ENCODE measurements at regions not wholly inside any gene's neighbourhood (a gene's known extent, or its start where the extent isn't known, plus 50 kb on each side); places are given as distances from the start of the nearest gene placed in this dataset.
A peak's percentile ranks its signal among the peaks of the same experiment; 100 is the strongest.

DNA sequence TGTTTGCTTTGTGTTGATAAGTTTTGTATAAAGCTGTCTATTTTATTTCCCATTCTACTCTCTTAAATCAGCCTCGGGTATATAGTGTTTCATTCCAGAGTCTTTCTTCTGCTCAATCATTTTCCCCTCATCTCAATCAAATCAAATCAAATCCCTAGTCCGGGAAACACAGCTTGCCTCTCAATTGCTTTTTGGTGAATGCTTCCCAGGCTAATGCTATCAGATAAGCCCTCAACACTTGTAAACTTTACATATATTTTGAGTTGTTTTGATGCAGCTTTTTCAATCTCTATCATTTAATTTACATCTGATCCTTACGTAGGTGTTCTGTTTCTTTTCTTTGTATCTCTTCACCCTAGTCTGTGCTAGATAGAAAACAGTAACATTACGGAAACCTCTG, 416.7 kb upstream of the PDE3A start:
- no peak for DNase-seq (ENCODE audit: low read depth in 2 of 2)

DNA sequence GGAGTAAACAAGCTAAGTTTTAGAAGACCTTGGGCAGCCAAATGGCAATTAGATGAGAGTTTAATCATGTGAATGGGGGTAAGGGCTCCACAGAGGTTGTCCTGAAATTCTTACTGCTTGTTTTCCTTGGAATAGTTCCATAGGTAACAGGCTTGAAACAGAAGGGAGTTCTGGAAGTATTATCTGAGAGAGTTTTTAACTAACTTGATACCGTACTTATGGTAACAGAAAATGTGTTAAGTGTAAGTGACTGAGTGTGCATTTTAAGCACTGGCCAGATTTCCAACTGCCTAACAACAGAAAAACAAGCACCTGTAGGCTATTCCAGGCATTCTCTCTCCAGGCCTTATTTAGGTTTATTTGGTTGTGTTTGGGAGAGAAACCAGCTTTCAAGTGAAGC, 414.6 kb upstream of the PDE3A start:
- DNase-seq (ENCODE audit: low read depth in 2 of 2) = no peak

DNA sequence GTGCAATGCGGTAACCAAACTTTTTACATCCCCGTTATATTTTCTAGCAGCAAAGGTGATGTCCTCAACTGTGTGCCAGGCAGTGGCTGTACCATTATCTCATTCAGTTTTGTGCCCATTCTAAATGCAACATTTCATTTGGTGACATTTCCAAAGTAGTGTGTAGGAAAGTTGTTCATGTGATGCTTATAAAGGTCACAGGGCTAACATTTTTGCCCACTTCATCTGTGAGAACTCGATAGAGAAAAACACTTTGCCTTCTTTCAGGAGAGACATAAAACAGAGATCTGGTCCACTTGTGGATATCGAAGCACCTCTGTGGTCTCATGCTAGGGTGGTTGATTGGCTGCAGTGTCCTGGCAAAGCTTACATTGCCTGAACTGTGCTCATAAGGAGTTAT, 414.2 kb upstream of the PDE3A start:
- DNase-seq (ENCODE audit: low read depth in 2 of 2) = no peak

DNA sequence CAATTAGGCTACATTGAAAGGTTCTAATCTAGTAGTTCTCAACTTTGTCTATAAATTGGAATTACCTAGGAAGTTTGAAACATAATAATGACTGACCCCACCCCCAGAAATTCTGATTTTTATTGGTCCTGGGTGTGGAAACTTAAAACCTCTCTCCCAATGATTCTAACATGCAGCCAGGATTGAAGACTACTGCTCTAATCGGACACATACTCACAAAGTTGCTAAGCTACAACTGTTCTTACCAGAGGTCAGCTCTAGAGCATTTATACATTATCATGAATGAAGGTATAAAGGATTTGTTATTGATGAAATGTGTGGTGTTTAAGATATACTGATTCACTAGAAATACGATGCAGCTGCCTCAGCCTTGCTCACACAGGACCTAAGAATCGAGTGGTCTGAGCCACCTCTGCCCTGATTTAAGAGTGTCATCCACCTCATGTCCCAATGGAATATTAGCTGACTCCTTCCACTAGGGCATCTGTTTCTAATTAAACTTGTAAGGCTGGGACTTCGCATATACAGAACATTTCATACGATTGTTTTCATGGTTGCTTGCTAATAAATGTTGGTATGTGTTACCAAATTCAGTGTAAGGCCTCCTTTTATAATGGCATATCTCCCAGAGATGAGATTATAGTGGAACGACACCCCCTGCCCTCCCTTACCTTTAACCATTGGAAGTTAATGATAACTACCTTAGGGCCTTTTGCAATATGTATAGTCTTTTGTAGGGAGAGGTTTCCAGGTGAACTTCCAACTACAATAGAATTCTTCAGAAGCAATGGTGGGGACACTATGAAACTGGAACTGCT, 410.8 kb upstream of the PDE3A start:
- no peak for DNase-seq (ENCODE audit: low read depth in 2 of 2)

DNA sequence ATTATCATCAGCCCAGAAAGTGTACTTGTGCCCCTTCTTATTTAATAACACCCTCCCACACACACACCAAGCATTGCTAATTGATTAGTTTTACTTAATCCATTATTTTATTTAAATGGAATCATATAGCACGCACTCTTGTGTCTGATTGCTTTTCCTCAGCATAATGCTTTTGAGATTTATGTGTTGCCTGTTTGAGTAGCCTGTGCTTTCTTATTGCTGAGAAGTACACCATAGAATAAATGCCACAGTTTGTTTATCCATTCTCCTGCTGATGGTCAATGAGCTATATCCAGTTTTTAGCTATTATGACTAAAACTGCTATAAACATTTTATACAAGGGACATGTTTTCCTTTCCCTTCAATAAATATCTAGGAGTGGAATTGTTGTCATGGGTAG, 409.9 kb upstream of the PDE3A start:
- no peak for DNase-seq (ENCODE audit: low read depth in 2 of 2)

DNA sequence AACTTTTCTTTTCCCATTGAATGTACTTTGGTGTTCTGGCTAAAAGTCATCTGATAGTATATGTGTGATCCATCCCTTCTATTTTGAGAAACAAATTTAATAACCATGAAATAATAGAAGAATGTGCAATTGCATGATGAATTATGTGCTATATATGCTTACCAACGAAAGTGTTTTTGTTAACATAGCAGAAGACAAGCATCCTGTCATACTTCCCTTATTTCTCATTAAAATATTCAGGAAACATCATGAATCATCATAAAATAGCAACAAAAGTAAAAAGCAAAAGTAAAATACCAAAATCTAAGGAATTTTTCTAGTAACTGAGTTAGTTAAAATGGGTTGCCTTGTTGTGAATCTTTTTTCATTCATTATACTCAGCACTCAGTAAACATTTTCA, 409.0 kb upstream of the PDE3A start:
- no peak for DNase-seq (ENCODE audit: low read depth in 2 of 2)

DNA sequence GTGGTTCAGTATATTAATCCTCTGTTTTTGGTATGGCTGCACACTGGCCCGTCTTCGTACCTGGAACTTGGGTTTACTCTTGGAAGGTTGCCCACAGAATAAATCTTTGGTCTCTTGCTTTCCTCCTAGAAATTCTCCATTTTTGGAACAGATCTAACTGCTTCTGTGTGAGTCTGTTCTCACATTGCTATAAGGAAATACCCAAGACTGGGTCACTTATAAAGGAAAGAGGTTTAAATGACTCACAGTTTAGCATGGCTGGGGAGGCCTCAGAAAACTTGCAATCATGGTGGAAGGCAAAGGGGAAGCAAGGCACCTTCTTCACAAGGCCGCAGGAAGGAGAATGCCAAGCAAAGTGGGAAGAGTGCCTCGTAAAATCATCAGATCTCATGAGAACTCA, 407.8 kb upstream of the PDE3A start:
- DNase-seq (ENCODE audit: low read depth in 2 of 2) = no peak

DNA sequence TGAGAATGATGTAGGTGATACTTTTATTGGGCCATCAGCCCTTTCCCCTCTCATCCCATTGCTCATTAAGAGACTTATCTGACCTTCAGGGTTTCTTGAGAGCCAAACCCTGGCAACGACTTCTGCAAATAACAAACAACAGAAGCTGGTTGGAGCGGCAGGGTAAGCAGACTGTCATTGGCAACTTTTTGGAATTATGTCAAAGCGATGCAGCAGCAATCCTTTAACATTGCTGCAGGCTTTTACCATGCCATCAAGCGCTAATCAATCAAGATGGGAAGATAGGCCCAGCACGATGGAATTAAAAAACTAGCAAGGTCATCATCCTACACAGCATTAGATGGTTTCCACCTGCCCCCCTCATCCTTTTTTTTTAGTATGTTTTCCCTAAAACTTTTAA, 406.1 kb upstream of the PDE3A start:
- DNase-seq (ENCODE audit: low read depth in 2 of 2) = no peak

DNA sequence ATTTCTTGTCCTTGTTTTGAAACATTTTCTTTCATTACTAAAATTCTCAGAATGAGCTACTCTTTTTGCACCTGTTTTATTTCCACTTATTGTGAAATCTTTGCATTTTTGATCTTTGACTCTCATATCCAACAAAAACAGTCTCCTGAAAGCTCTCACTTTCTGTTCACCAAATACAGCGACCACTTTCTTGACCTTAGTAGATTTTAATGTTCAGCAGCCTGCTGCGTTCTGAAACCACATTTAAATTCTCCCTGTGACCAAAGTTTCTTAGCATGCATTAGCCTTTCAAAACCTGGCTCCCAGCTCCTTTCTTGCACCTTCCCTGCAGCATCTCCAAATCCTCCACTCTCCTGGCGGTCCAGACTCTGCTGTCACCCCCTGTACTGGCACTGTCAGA, 404.4 kb upstream of the PDE3A start:
- no peak for DNase-seq (ENCODE audit: low read depth in 2 of 2)

DNA sequence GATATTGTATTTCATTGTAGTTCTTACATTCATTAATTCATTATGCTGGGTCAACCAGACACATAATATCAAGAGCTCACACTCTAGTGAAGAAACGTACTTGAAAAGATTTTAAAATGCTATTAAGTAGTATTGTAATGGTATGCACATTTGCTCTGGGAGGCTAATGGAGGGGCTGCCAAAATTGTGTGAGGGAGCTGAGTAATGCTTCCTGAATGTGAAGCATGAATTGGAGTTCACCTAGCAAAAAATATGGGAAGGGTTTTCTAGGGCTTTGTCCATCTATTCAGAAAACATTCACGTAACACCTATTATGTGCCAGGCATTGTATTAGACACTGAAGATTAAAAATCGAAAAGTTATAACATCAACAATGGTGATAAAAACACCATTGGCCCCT, 403.8 kb upstream of the PDE3A start:
- no peak for DNase-seq (ENCODE audit: low read depth in 2 of 2)

DNA sequence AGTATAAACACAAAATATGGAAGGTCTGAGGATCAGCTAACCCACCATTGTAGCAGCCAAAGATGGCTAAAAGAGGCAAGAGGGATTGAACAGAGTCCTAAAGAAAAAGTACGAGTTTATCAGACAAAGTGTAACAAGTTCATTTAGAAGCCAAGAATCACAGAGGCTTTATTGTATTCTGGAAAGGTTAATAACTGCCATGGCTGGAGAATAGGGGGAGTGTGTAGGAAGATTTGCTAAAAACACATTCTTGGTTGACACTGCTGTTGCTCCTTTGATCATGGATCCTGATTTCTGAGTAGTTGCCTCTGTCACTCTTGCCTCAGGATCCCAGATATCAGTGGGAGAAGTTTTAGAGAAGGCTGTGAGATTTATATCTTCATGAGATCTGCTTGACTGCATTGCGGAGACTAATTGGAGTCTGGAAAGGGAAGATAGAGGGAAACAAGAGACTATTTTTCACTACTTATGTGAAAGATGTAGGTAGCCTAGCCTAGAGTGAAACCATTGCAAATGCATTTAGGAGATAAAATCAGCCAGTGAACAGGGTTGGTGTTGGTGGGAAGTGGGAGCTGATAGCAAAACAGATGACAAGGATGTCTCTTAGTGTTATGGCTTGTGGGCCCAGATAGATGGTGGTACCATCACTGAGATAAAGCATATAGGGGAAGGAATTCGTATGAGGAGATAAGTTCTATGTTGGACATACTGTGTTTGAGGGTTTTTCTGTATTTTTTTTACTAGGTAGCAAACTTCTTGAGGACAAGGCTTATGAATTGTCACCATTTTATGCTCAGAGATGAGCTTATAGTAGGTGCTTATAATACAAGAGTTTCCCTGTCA, 402.9 kb upstream of the PDE3A start:
- no peak for DNase-seq (ENCODE audit: low read depth in 2 of 2)

DNA sequence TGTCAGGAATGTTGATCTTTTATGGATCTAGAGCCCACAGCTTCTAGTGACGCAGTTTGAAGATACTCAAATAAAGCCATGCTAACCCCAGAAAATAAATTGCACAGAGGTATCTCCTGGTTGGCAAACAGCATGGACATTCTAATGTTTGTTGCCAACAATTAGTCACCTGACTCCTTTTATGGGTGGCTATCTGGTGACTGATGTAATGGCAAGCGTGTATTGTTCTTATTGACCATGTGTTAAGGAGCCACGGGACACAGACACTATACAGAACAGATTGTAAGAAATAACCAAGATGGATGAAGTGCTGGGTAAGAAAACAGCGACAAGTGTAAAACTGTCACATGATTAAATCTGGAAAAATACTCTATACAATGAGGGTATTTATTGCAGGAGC, 401.3 kb upstream of the PDE3A start:
- DNase-seq (ENCODE audit: low read depth in 2 of 2) = no peak

DNA sequence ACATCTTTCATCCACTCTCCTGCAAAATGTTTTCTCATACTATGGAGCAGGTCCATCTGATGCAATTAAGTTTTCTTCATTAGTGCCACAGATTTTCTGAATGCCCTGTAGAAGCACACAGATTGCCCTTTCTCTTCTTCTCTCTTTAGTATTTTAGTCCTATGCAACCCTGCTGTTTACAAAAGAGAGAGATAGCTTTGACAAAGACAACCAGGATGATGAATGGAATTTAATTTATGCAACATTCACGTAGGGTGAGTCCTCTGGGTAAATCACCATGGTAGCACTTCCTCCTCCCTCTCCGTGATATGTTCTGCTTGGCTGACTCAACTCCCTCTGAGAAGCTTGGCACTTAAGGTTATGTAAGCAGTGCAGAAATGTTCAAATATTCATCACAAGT, 400.9 kb upstream of the PDE3A start:
- DNase-seq (ENCODE audit: low read depth in 2 of 2) = no peak

DNA sequence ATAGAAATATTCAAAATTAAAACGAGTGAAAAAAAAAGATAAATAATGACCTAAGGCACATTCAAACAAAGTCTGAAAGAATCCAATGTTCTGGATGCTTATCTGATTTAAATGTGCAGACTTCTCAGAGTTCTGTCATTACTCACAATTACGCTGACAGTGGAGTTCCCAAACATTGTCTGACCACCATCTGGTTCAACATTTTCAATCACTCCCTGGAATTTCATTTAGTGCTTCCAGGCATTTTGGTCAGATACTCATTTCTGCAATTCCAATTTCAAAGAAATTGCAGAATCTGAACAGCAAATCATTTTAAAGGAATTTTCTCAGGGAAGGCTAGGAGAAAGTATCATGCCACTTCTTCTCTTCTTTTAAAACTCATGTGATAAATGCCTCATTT, 398.2 kb upstream of the PDE3A start:
- no peak for DNase-seq (ENCODE audit: low read depth in 2 of 2)

DNA sequence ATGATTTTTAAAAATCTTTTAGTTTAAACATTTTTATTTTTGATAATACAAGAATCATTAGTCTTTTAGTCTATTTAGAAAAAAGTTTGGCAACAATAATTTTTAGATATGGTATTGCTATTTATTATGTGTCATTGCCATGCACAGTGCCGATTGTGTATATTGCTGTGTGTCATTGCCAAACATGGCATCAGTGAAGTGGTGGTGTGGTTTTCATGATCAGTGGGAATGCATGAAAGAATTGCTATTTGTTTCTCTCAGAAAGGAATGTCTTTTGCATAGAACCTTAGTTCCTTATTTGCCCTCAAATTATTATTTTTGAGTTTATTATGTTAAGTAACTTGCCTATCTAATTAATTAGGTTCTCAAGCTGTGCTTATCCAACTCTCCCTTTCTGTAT, 397.5 kb upstream of the PDE3A start:
- no peak for DNase-seq (ENCODE audit: low read depth in 2 of 2)

DNA sequence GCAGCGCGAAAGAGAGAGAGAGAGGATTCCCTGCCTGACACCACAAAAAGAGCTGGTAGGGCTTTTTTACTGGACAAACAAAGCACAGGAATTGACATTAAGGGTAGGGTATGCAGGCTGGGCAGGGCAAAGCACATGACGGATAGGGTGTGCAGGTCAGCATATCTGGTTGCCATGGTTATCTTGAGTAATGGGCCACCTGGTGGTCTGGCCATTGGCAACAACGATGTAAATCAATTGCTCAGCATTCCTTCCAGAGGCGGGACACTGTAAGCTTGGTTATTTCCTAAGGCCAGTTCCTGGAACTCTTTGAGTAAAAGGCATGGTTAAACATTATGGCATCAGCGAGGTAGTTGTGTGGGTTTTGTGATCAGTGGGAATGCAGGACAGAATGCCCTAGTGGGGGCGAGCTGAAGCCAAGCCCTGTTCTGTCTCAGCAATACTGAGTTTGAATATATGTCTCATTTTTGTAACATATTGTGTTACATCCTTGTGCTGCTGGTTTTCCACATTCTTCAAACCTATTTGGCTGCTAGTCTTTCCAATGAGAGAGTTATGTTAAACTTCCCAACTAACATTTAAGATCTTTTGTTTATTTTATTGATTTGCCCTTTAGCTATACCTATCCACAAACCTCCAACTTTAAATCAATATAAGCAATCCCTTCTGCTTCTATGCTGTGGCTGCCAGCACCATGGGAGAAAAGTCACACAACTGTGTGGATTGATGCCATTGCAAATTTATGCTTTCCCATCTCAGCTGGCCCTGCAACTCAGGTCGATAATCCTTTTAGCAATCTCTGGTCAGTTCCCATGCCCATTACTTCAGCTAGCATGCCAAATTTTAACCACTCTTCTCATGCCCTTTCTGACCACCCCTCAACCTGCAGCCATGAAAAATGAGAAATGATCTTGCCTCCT, 396.7 kb upstream of the PDE3A start:
- no peak for DNase-seq (ENCODE audit: low read depth in 2 of 2)

DNA sequence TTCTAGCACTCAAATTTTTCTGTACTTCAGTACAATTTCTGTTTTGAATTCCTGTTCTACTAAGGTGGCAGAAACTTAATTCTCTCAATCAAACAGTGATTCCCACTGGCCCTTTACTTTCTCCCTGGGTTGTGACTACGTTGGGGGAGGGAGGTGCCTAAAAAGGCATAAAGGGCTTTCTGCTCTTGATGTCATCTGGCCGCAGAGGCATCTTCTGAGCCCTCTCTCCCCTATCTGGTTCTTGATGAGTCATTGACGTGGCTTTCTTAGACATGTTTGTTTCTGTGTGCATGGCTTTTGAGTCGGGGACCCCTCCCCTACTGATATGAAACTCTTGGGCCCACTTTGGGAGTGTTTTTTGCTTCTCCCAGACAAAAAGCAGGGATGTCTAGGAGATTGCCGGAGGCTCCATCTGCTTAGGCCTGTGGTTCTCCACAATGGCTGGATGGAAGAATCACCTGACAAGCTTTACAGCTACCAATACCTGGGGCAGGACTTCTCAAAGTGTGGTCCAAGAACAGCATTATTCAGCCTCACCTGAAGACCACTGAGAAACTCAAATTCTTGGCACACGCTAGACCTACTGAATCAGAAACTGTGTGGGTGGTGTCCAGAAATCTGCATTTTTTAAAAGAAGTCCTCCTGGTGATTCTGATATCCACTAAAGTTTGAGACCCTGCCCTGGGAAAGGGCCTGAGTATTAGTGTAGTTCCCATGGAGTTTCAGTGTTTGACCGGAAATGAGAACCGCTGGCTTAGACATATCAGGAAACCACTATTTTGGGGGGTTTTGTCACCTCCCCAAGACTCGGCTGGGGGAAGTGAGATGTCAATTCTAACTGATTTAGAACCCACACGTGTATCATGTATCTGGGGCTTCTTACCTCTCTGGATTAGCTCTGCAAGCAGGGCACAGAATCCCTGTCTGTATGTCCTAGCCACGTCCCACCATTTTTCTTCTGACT, 395.7 kb upstream of the PDE3A start:
- peak in 1 of 2 donors; percentile 1 for DNase-seq (ENCODE audit: low read depth in 2 of 2)

DNA sequence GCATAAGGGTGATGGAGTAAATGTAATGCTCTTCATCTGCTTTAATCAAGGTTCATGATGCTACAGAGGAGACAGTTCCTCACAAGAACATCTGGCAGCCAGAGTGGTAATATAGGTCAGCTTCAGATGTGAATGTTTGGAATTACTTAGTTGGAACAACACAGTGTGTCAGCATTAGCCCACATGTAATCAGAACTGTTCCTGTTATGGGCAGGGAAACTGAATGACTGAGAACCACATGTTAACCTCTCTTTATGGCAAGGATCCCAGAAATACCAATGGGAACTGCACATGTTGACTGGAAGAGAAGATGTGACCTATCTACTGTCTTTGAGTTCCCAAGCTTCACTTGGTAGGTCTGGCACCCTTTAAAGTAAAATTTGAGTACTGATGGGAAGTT, 390.1 kb upstream of the PDE3A start:
- DNase-seq (ENCODE audit: low read depth in 2 of 2) = no peak

DNA sequence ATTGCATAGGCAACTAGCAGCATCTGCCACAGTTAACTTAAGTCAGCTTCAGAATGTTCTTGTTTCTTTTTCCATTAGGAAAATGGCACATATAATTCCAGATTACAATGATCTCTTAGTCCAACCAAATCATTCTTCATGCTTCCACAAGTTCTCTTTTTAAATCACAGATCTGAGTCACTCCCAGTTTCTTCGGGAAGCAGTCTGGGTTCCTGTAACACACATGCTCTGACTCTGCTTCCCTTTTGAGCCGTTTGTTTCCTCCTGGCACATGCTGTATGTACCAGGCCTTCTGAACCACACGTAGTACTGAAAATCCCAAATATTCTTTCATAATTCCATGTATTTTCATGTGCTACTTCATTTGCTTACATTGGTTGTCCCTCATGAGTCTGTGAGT, 388.8 kb upstream of the PDE3A start:
- no peak for DNase-seq (ENCODE audit: low read depth in 2 of 2)

DNA sequence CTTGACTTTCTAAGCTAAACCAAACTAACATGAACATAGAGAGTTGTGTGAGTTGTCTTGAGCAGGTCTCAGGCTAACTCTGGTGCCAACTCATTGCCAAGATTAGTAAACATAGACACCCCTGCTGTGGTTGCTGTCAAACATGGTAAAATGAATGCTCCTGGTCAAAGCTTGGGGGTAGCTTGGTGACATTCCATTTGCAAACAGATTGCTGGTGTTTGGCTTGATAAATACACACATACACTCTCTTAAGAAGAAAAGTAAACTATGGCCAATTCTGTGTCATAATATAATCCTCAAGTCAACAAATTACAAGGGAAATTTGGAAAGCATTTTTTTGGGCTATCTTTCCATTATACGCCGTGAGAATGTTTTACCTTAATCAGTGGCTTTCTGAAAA, 386.4 kb upstream of the PDE3A start:
- no peak for DNase-seq (ENCODE audit: low read depth in 2 of 2)

DNA sequence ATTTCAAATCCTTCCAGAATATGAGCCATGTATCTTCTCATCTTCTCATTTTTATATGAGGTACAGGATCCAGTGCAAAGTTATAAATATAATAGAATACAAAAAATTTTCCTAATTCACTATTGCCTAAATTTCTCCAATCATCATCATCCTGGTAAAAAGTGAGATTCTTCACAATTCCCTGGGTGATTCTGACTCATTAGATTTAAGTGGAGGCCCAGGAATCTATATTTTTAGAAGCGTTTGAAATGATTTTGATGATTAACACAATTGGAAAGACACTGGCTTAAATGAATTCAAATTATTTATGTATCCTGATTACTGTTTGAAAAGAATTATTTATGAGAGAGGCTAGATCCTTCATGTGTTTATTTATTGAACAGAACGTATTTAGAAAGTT, 380.3 kb upstream of the PDE3A start:
- DNase-seq (ENCODE audit: low read depth in 2 of 2) = no peak

Measured in stimulated activated CD4-positive, alpha-beta T cell treated with anti-CD3 and anti-CD28 coated beads, Interleukin-4, amount 100 ng/mL, for 48 hours (primary cell).